ENCODE measurements at regions not wholly inside any gene's neighbourhood (a gene's known extent, or its start where the extent isn't known, plus 50 kb on each side); places are given as distances from the start of the nearest gene placed in this dataset.

GRCh38 chr18:78046631-78047030 is 797.0 kb downstream of the GALR1 start:
- no peak for DNase-seq

GRCh38 chr18:78049281-78049680 is 799.6 kb downstream of the GALR1 start:
- no peak for DNase-seq

GRCh38 chr18:78054801-78055200 is 805.2 kb downstream of the GALR1 start:
- no peak for DNase-seq

- no peak for DNase-seq
These were observed 806.4 kb downstream of the GALR1 start for GRCh38 chr18:78056011-78056410.

- peak in 38 of 58 donors; percentile 6 to 73 (median 34) for DNase-seq
These were observed 820.4 kb downstream of the GALR1 start for GRCh38 chr18:78069784-78070664.

- no peak for DNase-seq
These were observed 821.6 kb downstream of the GALR1 start for GRCh38 chr18:78071166-78071710.

GRCh38 chr18:78071776-78072175 is 822.1 kb downstream of the GALR1 start:
- DNase-seq: no peak

GRCh38 chr18:78072375-78072774 is 822.7 kb downstream of the GALR1 start:
- no peak for DNase-seq

GRCh38 chr18:78073275-78073674 is 823.6 kb downstream of the GALR1 start:
- peak in 2 of 58 donors; percentile 4 to 19 for DNase-seq

- no peak for DNase-seq
These were observed 824.9 kb downstream of the GALR1 start for GRCh38 chr18:78074400-78075020.

GRCh38 chr18:78080081-78080480 is 830.4 kb downstream of the GALR1 start:
- DNase-seq: no peak

- no peak for DNase-seq
These were observed 831.1 kb downstream of the GALR1 start for GRCh38 chr18:78080761-78081160.

GRCh38 chr18:78082816-78083215 is 833.2 kb downstream of the GALR1 start:
- no peak for DNase-seq

GRCh38 chr18:78085241-78086185 is 835.9 kb downstream of the GALR1 start:
- no peak for DNase-seq

GRCh38 chr18:78086931-78087330 is 837.3 kb downstream of the GALR1 start:
- DNase-seq: no peak

GRCh38 chr18:78087338-78087737 is 837.7 kb downstream of the GALR1 start:
- no peak for DNase-seq

GRCh38 chr18:78090584-78090983 is 840.9 kb downstream of the GALR1 start:
- no peak for DNase-seq

GRCh38 chr18:78092901-78093300 is 843.3 kb downstream of the GALR1 start:
- DNase-seq: no peak

GRCh38 chr18:78099979-78100588 is 850.4 kb downstream of the GALR1 start:
- DNase-seq: peak in 1 of 58 donors; percentile 5

- no peak for DNase-seq
These were observed 851.4 kb downstream of the GALR1 start for GRCh38 chr18:78101091-78101490.

GRCh38 chr18:78102135-78102534 is 852.5 kb downstream of the GALR1 start:
- no peak for DNase-seq
